Hepatocyte (in vitro differentiated cells): ENCODE measurements at regions not wholly inside any gene's neighbourhood (a gene's known extent, or its start where the extent isn't known, plus 50 kb on each side); places are given as distances from the start of the nearest gene placed in this dataset.

ENCODE experiments used
- DNase-seq: peaks from one replicate; pipeline ENCODE4 v3.0.0-alpha.2; 2016; ENCODE audit warnings: low spot score
- H2AFZ ChIP-seq: fragments of 200-600 bp; sonication (generic); 2 replicates; pipeline ENCODE4 v1.6.0; 2016; ENCODE audit warnings: antibody characterized with exemption, mild to moderate bottlenecking
- H3K27ac ChIP-seq: fragments of 200-600 bp; sonication (generic); 2 replicates; pipeline ENCODE4 v1.5.1; 2016; ENCODE audit warnings: mild to moderate bottlenecking
- H3K27me3 ChIP-seq: fragments of 200-600 bp; sonication (generic); 2 replicates; pipeline ENCODE4 v1.6.1; 2016
- H3K36me3 ChIP-seq: fragments of 200-600 bp; sonication (generic); replicated peaks from 2 replicates; pipeline ENCODE4 v1.5.1; 2016; ENCODE audit warnings: low read depth; ENCODE audit not compliant: insufficient read depth
- H3K4me1 ChIP-seq: fragments of 200-600 bp; sonication (generic); 2 replicates; pipeline ENCODE4 v1.5.1; 2016; ENCODE audit warnings: mild to moderate bottlenecking, moderate library complexity; ENCODE audit not compliant: insufficient read depth
- H3K4me2 ChIP-seq: fragments of 200-600 bp; sonication (generic); 2 replicates; pipeline ENCODE4 v1.6.0; 2016
- H3K4me3 ChIP-seq: fragments of 200-600 bp; sonication (generic); 2 replicates; pipeline ENCODE4 v1.5.1; 2016; ENCODE audit warnings: mild to moderate bottlenecking
- H3K79me2 ChIP-seq: fragments of 200-600 bp; sonication (generic); 2 replicates; pipeline ENCODE4 v1.6.0; 2017; ENCODE audit warnings: mild to moderate bottlenecking
- H3K9me2 ChIP-seq: fragments of 200-600 bp; sonication (generic); replicated peaks from 2 replicates; pipeline ENCODE4 v1.6.0; 2017; ENCODE audit warnings: mild to moderate bottlenecking; ENCODE audit not compliant: insufficient read depth
- H3K9me3 ChIP-seq: fragments of 200-600 bp; sonication (generic); 2 replicates; pipeline ENCODE4 v1.5.1; 2016; ENCODE audit warnings: low read depth, mild to moderate bottlenecking
- H4K20me1 ChIP-seq: fragments of 200-600 bp; sonication (generic); 2 replicates; pipeline ENCODE4 v1.6.0; 2016; ENCODE audit warnings: mild to moderate bottlenecking; ENCODE audit not compliant: insufficient read depth, poor library complexity, severe bottlenecking
- EZH2 ChIP-seq: fragments of 200-600 bp; sonication (generic); IDR thresholded peaks from 2 replicates; pipeline ENCODE4 v1.6.1; 2016; ENCODE audit warnings: antibody characterized with exemption, mild to moderate bottlenecking, borderline replicate concordance
- EZH2phosphoT487 ChIP-seq: fragments of 200-600 bp; sonication (generic); IDR thresholded peaks from one replicate; pipeline ENCODE4 v1.6.1; 2018; ENCODE audit warnings: antibody characterized with exemption, mild to moderate bottlenecking, low read depth, moderate library complexity; ENCODE audit not compliant: unreplicated experiment, severe bottlenecking
- WGBS: methylation state at CpG from one replicate; pipeline ENCODE4 v1.1.6; 2016; ENCODE audit warnings: low lambda C conversion rate; ENCODE audit errors: missing lambda C conversion rate; 5-methylcytosine and 5-hydroxymethylcytosine counted together
- TF ChIP-seq, protein P1 (sequence below): fragments of 200-600 bp; sonication (generic); IDR thresholded peaks from 2 replicates; pipeline ENCODE4 v1.5.1; 2016; ENCODE audit warnings: antibody characterized with exemption, mild to moderate bottlenecking; ENCODE audit not compliant: poor library complexity

DNA sequence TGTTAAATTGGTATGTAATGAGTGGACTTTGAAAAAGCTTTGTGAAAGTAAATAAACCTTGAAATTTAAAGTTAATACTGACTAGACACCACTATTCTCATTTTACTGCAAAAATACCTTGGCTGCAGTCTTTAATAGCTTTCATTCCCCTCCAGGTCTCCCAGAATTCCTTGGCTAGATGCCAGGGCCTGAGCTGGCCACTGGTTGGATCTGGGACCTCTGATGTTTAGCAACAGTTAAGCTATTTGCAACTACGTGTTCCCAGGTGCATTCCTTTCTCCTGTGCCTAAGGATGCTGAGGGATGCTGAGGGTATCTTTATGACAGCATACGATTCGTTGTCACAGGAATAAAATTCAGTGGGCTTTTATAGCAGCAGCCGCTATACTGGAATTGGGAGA lies 938.7 kb downstream of the TTLL7 start:
- H3K27me3 ChIP-seq, result no peaks in the 10 kb centered on the region
- no peaks in the 10 kb centered on the region for H3K36me3 ChIP-seq
- TF ChIP-seq EZH2phosphoT487 (no peak), EZH2 (no peak)
- TF ChIP-seq, protein P1, sequence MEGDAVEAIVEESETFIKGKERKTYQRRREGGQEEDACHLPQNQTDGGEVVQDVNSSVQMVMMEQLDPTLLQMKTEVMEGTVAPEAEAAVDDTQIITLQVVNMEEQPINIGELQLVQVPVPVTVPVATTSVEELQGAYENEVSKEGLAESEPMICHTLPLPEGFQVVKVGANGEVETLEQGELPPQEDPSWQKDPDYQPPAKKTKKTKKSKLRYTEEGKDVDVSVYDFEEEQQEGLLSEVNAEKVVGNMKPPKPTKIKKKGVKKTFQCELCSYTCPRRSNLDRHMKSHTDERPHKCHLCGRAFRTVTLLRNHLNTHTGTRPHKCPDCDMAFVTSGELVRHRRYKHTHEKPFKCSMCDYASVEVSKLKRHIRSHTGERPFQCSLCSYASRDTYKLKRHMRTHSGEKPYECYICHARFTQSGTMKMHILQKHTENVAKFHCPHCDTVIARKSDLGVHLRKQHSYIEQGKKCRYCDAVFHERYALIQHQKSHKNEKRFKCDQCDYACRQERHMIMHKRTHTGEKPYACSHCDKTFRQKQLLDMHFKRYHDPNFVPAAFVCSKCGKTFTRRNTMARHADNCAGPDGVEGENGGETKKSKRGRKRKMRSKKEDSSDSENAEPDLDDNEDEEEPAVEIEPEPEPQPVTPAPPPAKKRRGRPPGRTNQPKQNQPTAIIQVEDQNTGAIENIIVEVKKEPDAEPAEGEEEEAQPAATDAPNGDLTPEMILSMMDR, result no peak
- H3K9me2 ChIP-seq, result no peaks in the 10 kb centered on the region
- no peaks in the 10 kb centered on the region for H3K9me3 ChIP-seq
- H4K20me1 ChIP-seq, result no peaks in the 10 kb centered on the region
- no peaks in the 10 kb centered on the region for H3K79me2 ChIP-seq
- H3K4me1 ChIP-seq, result peaks cover 3% of the 10 kb centered on the region
- WGBS, result 74% methylated on average over 4 of the region's 4 CpGs
- no peak overlapping the region for H2AFZ ChIP-seq
- H3K4me3 ChIP-seq, result no peak overlapping the region
- no peak overlapping the region for H3K27ac ChIP-seq
- no peak overlapping the region for H3K4me2 ChIP-seq
- peak; percentile 17 for DNase-seq

DNA sequence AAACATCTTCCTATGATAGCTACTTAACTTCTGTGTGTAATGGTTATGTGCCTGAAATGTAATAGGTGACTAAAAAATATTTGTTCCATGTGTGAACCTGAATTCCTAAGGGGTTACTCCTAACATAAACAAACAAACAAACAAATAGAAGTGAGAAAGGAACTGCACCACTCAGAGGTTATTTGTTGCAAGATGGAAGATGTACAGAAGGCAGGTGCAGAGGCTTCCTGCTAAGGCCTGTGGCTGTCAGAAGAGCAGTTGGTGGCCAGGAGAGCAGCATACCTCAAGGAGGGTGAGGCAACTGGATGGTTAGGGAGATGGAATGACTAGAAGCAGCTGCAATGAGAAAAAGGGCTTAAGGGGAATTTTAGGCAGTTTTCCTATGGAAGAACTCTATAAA lies 940.6 kb downstream of the TTLL7 start:
- no peak for TF ChIP-seq EZH2
- no peak for TF ChIP-seq EZH2phosphoT487
- TF ChIP-seq, protein P1, result no peak
- Histone ChIP-seq H3K4me1 (peaks cover 9% of the 10 kb centered on the region), H3K27ac (no peak overlapping the region), H3K79me2 (no peaks in the 10 kb centered on the region), H3K27me3 (no peaks in the 10 kb centered on the region), H4K20me1 (no peaks in the 10 kb centered on the region), H3K36me3 (no peaks in the 10 kb centered on the region), H3K4me2 (no peak overlapping the region), H3K9me2 (no peaks in the 10 kb centered on the region), H3K9me3 (no peaks in the 10 kb centered on the region), H2AFZ (no peak overlapping the region), H3K4me3 (no peak overlapping the region)
- no peak for DNase-seq

DNA sequence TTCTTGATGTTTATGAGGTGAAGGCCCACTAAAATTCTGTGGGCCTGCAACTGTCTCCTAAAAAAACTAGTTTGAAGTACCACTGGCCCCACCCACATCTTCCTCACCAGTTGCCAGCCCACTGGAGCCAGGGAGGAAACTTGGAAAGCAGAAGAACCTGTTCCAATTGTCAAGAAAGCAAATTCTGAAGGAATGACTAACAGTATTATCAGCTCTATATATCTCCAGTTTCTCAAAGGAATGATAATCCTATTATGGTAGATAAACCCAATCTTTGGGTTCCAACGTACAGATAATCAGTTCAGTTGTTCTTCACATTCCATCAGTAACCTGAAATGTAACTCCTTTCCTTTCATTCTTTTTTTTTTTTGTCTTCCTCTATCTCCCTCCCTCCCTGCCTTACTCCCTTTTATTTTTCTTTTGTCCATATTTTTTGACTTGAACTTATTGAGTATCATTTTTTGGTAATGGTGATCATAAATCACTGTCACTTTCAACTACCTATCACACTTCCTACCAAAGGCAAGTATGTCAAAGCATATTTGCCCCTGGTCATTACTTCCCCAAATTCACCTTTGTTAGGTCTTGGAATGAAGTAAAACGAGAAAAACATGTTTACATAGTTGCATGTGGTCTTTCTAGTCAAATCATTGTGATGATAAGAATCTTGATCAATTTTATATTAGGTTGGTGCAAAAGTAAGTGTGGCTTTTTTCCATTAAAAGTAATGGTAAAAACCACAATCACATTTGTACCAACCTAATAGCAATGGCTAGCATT lies 943.4 kb downstream of the TTLL7 start:
- H3K9me3 ChIP-seq, result no peaks in the 10 kb centered on the region
- no peaks in the 10 kb centered on the region for H3K79me2 ChIP-seq
- no peaks in the 10 kb centered on the region for H4K20me1 ChIP-seq
- TF ChIP-seq EZH2phosphoT487 (no peak), EZH2 (no peak)
- TF ChIP-seq, protein P1, result no peak
- DNase-seq, result peak; percentile 34
- peaks cover 11% of the 10 kb centered on the region for H3K4me1 ChIP-seq
- H3K4me2 ChIP-seq, result no peak overlapping the region
- no peak overlapping the region for H2AFZ ChIP-seq
- no peaks in the 10 kb centered on the region for H3K9me2 ChIP-seq
- no peak overlapping the region for H3K4me3 ChIP-seq
- no peaks in the 10 kb centered on the region for H3K36me3 ChIP-seq
- 33% methylated on average over 2 of the region's 2 CpGs for WGBS
- H3K27ac ChIP-seq, result peak overlapping the region; percentile 18
- H3K27me3 ChIP-seq, result no peaks in the 10 kb centered on the region

DNA sequence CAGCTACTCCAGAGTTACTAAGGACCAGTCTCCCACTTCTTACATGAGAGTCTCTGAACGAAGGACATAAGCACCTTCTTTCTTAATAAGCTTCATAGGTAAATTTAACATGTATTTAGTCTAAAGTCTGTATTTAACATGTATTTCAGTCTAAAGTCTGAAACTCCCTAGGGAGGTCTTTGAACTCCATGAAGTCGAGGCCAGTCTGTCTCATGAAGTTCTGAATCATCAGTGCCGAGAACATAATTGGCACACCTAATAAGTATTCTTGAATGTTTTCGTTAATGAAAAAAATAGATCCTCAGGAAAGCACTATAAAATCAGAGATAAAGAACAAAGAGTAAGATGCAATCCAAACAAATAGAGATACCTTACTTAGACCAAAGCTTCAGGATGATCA lies 945.5 kb downstream of the TTLL7 start:
- no peaks in the 10 kb centered on the region for H3K27me3 ChIP-seq
- H2AFZ ChIP-seq, result no peak overlapping the region
- no peak for DNase-seq
- no peaks in the 10 kb centered on the region for H3K9me2 ChIP-seq
- no peak for TF ChIP-seq EZH2
- TF ChIP-seq, protein P1, result no peak
- TF ChIP-seq EZH2phosphoT487, result no peak
- H3K79me2 ChIP-seq, result no peaks in the 10 kb centered on the region
- H3K9me3 ChIP-seq, result no peaks in the 10 kb centered on the region
- no peak overlapping the region for H3K4me3 ChIP-seq
- H3K36me3 ChIP-seq, result no peaks in the 10 kb centered on the region
- H4K20me1 ChIP-seq, result no peaks in the 10 kb centered on the region
- H3K27ac ChIP-seq, result no peak overlapping the region
- WGBS, result 80% methylated on average over 4 of the region's 4 CpGs
- H3K4me1 ChIP-seq, result peaks cover 11% of the 10 kb centered on the region
- H3K4me2 ChIP-seq, result no peak overlapping the region
